Esophagus muscularis mucosa (tissue), 4 donors: ENCODE measurements at regions not wholly inside any gene's neighbourhood (a gene's known extent, or its start where the extent isn't known, plus 50 kb on each side); places are given as distances from the start of the nearest gene placed in this dataset.

Experiments used
- DNase-seq: peaks from one replicate; pipeline ENCODE4 v3.0.0-alpha.2; 2017; ENCODE audit errors: extremely low spot score
- H3K27ac ChIP-seq, 4 donors: fragments of 200-600 bp; sonication (generic); replicated peaks in 1 of 4; 1 replicate in 3 of 4; 2 replicates in 1 of 4; pipeline ENCODE4 v1.5.1; 2016 to 2019; ENCODE audit warnings: mild to moderate bottlenecking in 1 of 4
- H3K27me3 ChIP-seq, 4 donors: fragments of 200-600 bp; sonication (generic); one replicate each; pipeline versions ENCODE4 v1.5.1 to v1.6.0; 2016 to 2019
- H3K36me3 ChIP-seq, 4 donors: fragments of 200-600 bp; sonication (generic); one replicate each; pipeline ENCODE4 v1.5.1; 2016 to 2019
- H3K4me1 ChIP-seq, 4 donors: fragments of 200-600 bp; sonication (generic); one replicate each; pipeline ENCODE4 v1.5.1; 2016 to 2019
- H3K4me3 ChIP-seq, 4 donors: fragments of 200-600 bp; sonication (generic); 1 replicate in 2 of 4; 2 replicates in 2 of 4; pipeline ENCODE4 v1.5.1; 2016 to 2019; ENCODE audit warnings: mild to moderate bottlenecking in 4 of 4, moderate library complexity in 1 of 4
- H3K9me3 ChIP-seq, 4 donors: fragments of 200-600 bp; sonication (generic); 1 replicate in 3 of 4; 2 replicates in 1 of 4; pipeline ENCODE4 v1.5.1; 2016 to 2019
- EP300 ChIP-seq: sonication (generic); formaldehyde crosslinking; IDR thresholded peaks from one replicate; pipeline ENCODE4 v1.6.1; 2017; ENCODE audit warnings: antibody characterized with exemption
- POLR2A ChIP-seq: fragments of 450-650 bp; IDR thresholded peaks from one replicate; pipeline ENCODE4 v1.6.1; 2017; ENCODE audit warnings: antibody characterized with exemption, moderate library complexity, mild to moderate bottlenecking, low read depth
- POLR2AphosphoS5 ChIP-seq, 2 donors: sonication (generic); formaldehyde crosslinking; IDR thresholded peaks; one replicate each; pipeline ENCODE4 v1.6.1; 2017; ENCODE audit warnings: antibody characterized with exemption in 2 of 2
- WGBS: methylation state at CpG from one replicate; pipeline ENCODE4 v1.1.5; 2018; 5-methylcytosine and 5-hydroxymethylcytosine counted together
- intact Hi-C: fragments of 100-400 bp; cut with DNase I; formaldehyde crosslinking; loops from one replicate; pipeline ENCODE4 v1.15.1; 2023
- TF ChIP-seq, protein P1 (sequence below), 3 experiments: fragments of 200-600 bp in 2 of 3; fragments of 450-650 bp in 1 of 3; sonication (generic) in 2 of 3; IDR thresholded peaks; one replicate each; pipeline ENCODE4 v1.5.1; 2017 to 2019; ENCODE audit warnings: antibody characterized with exemption in 3 of 3, mild to moderate bottlenecking in 2 of 3, moderate library complexity in 1 of 3

DNA sequence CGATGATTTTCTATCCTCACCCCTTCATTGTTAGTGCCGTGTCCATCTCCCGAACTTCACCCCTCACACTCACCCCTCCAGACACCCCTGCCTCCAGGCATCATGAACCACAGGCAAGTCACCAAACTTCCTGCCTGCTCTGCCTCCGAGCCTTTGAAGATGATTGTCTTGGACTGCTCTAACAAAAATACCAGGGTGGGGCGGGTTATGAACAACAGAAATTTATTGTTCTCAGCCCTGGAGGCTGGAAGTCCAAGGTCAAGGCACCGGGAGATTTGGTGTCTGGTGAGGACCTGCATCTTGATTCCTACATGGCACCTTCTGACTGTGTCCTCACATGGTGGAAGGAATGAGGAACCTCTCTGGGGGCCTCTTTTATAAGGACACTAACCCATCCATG lies 1508.3 kb downstream of the TBC1D22A start:
- no peaks in the 10 kb centered on the region for H3K9me3 ChIP-seq
- no peaks in the 10 kb centered on the region for H3K4me1 ChIP-seq
- intact Hi-C loops, result no loop called here
- no peak overlapping the region for H3K27ac ChIP-seq
- H3K36me3 ChIP-seq, result no peaks in the 10 kb centered on the region
- no peak for TF ChIP-seq POLR2A
- TF ChIP-seq, protein P1, sequence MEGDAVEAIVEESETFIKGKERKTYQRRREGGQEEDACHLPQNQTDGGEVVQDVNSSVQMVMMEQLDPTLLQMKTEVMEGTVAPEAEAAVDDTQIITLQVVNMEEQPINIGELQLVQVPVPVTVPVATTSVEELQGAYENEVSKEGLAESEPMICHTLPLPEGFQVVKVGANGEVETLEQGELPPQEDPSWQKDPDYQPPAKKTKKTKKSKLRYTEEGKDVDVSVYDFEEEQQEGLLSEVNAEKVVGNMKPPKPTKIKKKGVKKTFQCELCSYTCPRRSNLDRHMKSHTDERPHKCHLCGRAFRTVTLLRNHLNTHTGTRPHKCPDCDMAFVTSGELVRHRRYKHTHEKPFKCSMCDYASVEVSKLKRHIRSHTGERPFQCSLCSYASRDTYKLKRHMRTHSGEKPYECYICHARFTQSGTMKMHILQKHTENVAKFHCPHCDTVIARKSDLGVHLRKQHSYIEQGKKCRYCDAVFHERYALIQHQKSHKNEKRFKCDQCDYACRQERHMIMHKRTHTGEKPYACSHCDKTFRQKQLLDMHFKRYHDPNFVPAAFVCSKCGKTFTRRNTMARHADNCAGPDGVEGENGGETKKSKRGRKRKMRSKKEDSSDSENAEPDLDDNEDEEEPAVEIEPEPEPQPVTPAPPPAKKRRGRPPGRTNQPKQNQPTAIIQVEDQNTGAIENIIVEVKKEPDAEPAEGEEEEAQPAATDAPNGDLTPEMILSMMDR (IDR thresholded peaks at IDR 0.05), result no peak
- TF ChIP-seq EP300, result no peak
- TF ChIP-seq POLR2AphosphoS5 (IDR thresholded peaks at IDR 0.05), result no peak
- H3K4me3 ChIP-seq, result no peak overlapping the region
- 84% methylated on average over 6 of the region's 6 CpGs for WGBS
- no peak for DNase-seq
- peaks cover 0 to 62% (median 0%) of the 10 kb centered on the region in 4 donors for H3K27me3 ChIP-seq

DNA sequence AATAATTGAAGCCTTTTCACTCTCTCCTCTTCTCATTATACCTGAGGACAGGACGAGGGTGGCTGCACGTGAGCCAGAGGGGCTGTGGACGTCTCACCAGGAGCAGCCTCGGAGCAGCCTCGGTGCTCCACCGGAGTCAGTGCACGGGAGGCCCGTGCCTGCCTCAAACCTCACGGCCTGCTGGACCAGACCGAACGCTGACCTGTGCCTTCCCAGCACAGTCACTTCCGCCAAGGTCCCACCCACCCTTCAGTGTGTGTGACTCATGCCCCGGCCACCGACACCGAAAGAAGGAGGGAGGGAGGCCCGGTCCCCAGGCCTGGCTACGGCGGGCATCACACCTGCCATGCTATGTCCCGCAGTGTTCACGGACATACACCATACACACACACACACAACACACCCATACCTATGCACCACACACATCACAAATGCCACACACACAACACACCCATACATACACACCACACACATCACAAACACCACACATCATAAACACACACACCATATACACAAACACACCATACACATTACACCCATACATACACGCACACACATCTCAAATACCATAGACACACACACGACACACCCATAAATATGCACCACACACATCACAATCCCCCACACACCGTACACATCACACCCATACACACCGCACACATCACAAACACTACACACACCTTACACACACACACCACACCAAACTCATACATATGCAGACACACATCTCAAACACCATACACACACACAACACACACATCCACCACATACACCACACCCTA lies 1506.5 kb downstream of the TBC1D22A start:
- WGBS, result 66% methylated on average over 20 of the region's 24 CpGs
- H3K4me3 ChIP-seq, result no peak overlapping the region

DNA sequence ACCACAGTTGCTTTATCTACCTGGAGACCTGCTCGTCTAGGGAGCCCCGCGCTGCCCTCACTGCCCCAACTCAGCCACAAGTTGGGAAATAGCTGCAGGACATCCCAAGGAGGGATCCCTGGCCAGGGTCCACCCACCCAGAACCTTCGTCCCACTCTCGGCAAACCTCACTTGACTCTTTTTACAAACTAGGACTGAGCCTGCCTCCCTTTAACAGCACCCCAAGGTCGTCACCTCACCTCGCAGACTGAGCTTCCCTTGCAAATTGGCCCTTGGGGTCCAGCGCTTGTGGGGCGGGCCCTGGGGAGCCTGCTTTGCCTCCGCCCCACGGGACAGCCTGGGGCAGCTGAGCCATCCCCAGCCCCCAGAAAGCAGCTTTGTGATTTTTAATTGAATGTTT lies 1505.8 kb downstream of the TBC1D22A start:
- no peak overlapping the region for H3K27ac ChIP-seq
- 67% methylated on average over 11 of the region's 11 CpGs for WGBS
- intact Hi-C loops, result no loop called here
- H3K4me1 ChIP-seq, result no peaks in the 10 kb centered on the region
- no peak for DNase-seq
- no peaks in the 10 kb centered on the region for H3K36me3 ChIP-seq
- TF ChIP-seq, protein P1 (IDR thresholded peaks at IDR 0.05), result no peak
- no peak for TF ChIP-seq POLR2AphosphoS5 (IDR thresholded peaks at IDR 0.05)
- TF ChIP-seq EP300, result no peak
- no peaks in the 10 kb centered on the region for H3K9me3 ChIP-seq
- peaks cover 0 to 69% (median 0%) of the 10 kb centered on the region in 4 donors for H3K27me3 ChIP-seq
- no peak overlapping the region for H3K4me3 ChIP-seq

More for the DNA sequence above, 1506.5 kb downstream of the TBC1D22A start:
- TF ChIP-seq, protein P1 (IDR thresholded peaks at IDR 0.05), result no peak
- TF ChIP-seq POLR2AphosphoS5 (IDR thresholded peaks at IDR 0.05) (no peak), POLR2A (no peak), EP300 (no peak)
- Histone ChIP-seq H3K36me3 (no peaks in the 10 kb centered on the region), H3K9me3 (no peaks in the 10 kb centered on the region), H3K27ac (no peak overlapping the region), H3K27me3 (peaks cover 0 to 62% (median 0%) of the 10 kb centered on the region in 4 donors), H3K4me1 (no peaks in the 10 kb centered on the region)
- intact Hi-C loops, result no loop called here
- DNase-seq, result no peak

DNA sequence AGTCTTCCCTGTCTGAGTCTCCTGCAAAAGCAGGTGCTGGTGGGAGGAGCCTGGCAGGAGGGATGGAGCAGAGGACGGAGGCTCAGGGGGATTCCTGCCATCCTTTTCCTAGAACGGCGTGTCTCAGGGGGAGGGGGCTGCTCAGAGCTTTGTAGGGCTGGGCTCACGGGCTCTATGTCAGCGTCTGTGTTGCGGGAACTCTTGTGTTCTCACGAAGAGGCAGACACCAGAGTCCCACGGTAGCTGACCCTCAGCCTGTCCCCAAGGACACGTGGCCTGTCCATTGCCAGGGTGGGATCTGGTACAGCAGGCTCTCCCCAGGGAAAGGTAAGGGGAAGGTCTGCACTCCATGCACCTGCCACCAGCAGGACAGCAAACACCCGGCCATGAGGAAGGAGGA lies 1505.2 kb downstream of the TBC1D22A start:
- Histone ChIP-seq H3K36me3 (no peaks in the 10 kb centered on the region), H3K9me3 (no peaks in the 10 kb centered on the region), H3K27me3 (peaks cover 0 to 75% (median 0%) of the 10 kb centered on the region in 4 donors), H3K4me1 (no peaks in the 10 kb centered on the region), H3K27ac (no peak overlapping the region), H3K4me3 (no peak overlapping the region)
- no peak for DNase-seq
- 35% methylated on average over 10 of the region's 10 CpGs for WGBS
- intact Hi-C loops, result no loop called here
- no peak for TF ChIP-seq EP300
- TF ChIP-seq, protein P1 (IDR thresholded peaks at IDR 0.05), result no peak
- TF ChIP-seq POLR2A, result no peak
- TF ChIP-seq POLR2AphosphoS5 (IDR thresholded peaks at IDR 0.05), result no peak
